T-cell (primary cell): ENCODE measurements at regions not wholly inside any gene's neighbourhood (a gene's known extent, or its start where the extent isn't known, plus 50 kb on each side); places are given as distances from the start of the nearest gene placed in this dataset.

Source experiments
- ATAC-seq, 4 experiments: fragments of 200-7000 bp in 3 of 4; fragments of 150-1000 bp in 1 of 4; cut with Tn5 transposase; replicated peaks in 1 of 4; 1 replicate in 3 of 4; 2 replicates in 1 of 4; pipeline ENCODE4 v1.10.0; 2021; ENCODE audit warnings: moderate library complexity in 3 of 4, mild to moderate bottlenecking in 2 of 4, moderate number of reproducible peaks in 1 of 4
- CTCF ChIA-PET, 2 donors: fragments of 300-600 bp; sonication (Branson Sonifier 250); formaldehyde crosslinking; loops; one replicate each; lab custom pipeline; 2022; ENCODE audit warnings: antibody characterized with exemption in 2 of 2; lab: Charles Lee
- POLR2A ChIA-PET, 2 donors: fragments of 300-600 bp; sonication (Branson Sonifier 250); formaldehyde crosslinking; loops; one replicate each; lab custom pipeline; 2022; ENCODE audit warnings: antibody characterized with exemption in 2 of 2; lab: Charles Lee
- DNase-seq, 35 experiments: peaks; one replicate each; pipeline versions ENCODE4 v3.0.0 to v3.0.0-alpha.2; 2013 to 2023
- H3K27ac ChIP-seq: one replicate; pipeline ENCODE4 v1.5.1; 2013; ENCODE audit warnings: low read length
- H3K27me3 ChIP-seq, 2 experiments: replicated peaks in 1 of 2; 1 replicate in 1 of 2; 2 replicates in 1 of 2; pipeline versions ENCODE4 v1.6.1 to v1.7.0; 2013; ENCODE audit warnings: low read length in 1 of 2, mixed read lengths in 1 of 2; ENCODE audit not compliant: control insufficient read depth in 2 of 2, insufficient read depth in 2 of 2; ENCODE audit errors: extremely low read depth in 1 of 2
- H3K36me3 ChIP-seq, 2 donors: 1 replicate in 1 of 2; 2 replicates in 1 of 2; pipeline versions ENCODE4 v1.6.1 to v1.7.0; 2013; ENCODE audit warnings: low read length in 1 of 2; ENCODE audit not compliant: control insufficient read depth in 2 of 2, insufficient read depth in 1 of 2; ENCODE audit errors: extremely low read depth in 1 of 2
- H3K4me1 ChIP-seq, 2 experiments: 1 replicate in 1 of 2; 2 replicates in 1 of 2; pipeline versions ENCODE4 v1.6.1 to v1.7.0; 2013; ENCODE audit warnings: low read length in 2 of 2, mixed read lengths in 1 of 2; ENCODE audit not compliant: insufficient read depth in 2 of 2, control insufficient read depth in 1 of 2; ENCODE audit errors: extremely low read depth in 1 of 2
- H3K4me3 ChIP-seq, 2 donors: 1 replicate in 1 of 2; 2 replicates in 1 of 2; pipeline versions ENCODE4 v1.5.1 to v1.7.0; 2013; ENCODE audit warnings: mild to moderate bottlenecking in 2 of 2, low read length in 1 of 2, moderate library complexity in 1 of 2; ENCODE audit not compliant: control insufficient read depth in 1 of 2; ENCODE audit errors: extremely low read depth in 1 of 2
- H3K9me3 ChIP-seq: 2 replicates; pipeline ENCODE4 v1.7.0; 2013
- H3K27ac Mint-ChIP-seq, 2 donors: one replicate each; pipeline ENCODE4 v1.8.0; 2020 to 2021; ENCODE audit warnings: mild to moderate bottlenecking in 2 of 2, mixed read lengths in 2 of 2
- H3K27me3 Mint-ChIP-seq, 2 donors: one replicate each; pipeline ENCODE4 v1.8.0; 2021 to 2022; ENCODE audit warnings: mixed read lengths in 2 of 2
- H3K36me3 Mint-ChIP-seq: one replicate; pipeline ENCODE4 v1.8.0; 2021; ENCODE audit warnings: mixed read lengths
- H3K4me1 Mint-ChIP-seq, 3 donors: one replicate each; pipeline ENCODE4 v1.8.0; 2020 to 2022; ENCODE audit warnings: mixed read lengths in 3 of 3, mild to moderate bottlenecking in 1 of 3
- H3K4me3 Mint-ChIP-seq, 3 donors: one replicate each; pipeline ENCODE4 v1.8.0; 2020 to 2022; ENCODE audit warnings: mild to moderate bottlenecking in 3 of 3, mixed read lengths in 3 of 3, moderate library complexity in 3 of 3
- H3K9me3 Mint-ChIP-seq, 3 donors: one replicate each; pipeline ENCODE4 v1.8.0; 2020 to 2022; ENCODE audit warnings: mixed read lengths in 3 of 3
- WGBS: methylation state at CpG from one replicate; pipeline ENCODE4 v1.1.5; 2013; ENCODE audit warnings: missing lambda C conversion rate; ENCODE audit not compliant: insufficient coverage; 5-methylcytosine and 5-hydroxymethylcytosine counted together

DNA sequence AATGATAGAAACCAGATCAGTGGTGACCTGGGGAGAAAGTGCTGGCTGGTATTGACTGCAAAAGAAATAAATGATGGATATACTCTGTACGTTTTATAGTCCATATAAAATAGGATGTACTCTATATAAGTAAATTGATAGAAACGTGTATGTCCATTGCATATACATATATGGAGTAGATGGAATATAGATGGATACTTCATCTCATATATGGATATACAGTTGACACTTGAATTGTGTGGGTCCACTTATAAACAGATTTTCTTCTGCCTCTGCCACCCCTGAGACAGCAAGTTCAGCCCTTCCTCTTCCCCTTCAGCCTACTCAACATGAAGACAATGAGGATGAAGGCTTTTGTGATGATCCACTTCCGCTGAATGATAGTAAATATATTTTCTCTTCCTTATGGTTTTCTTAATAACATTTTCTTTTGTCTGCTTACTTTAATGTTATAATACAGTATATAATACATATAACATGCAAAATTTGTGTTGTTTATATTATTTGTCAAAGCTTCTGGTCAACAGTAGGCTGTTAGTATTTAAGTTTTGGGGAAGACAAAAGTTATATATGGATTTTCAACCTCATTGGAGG, 76.1 kb upstream of the MYCN start:
- Histone ChIP-seq H3K27ac (no peak overlapping the region), H3K27me3 (peaks cover 0 to 4% of the 10 kb centered on the region in 2 experiments), H3K36me3 (no peaks in the 10 kb centered on the region), H3K9me3 (no peaks in the 10 kb centered on the region), H3K4me3 (no peak overlapping the region), H3K4me1 (no peaks in the 10 kb centered on the region)
- no peak for DNase-seq
- CTCF ChIA-PET = no interaction called here
- POLR2A ChIA-PET = no interaction called here
- Mint-ChIP-seq H3K27ac (no peak overlapping the region), H3K36me3 (no peaks in the 10 kb centered on the region), H3K27me3 (peaks cover 1 to 18% of the 10 kb centered on the region in 2 donors), H3K9me3 (peaks cover 0 to 8% (median 0%) of the 10 kb centered on the region in 3 donors), H3K4me1 (no peaks in the 10 kb centered on the region), H3K4me3 (no peak overlapping the region)
- no CpG with 5 or more reads among the region's 3 CpGs for WGBS
- ATAC-seq = no peak

DNA sequence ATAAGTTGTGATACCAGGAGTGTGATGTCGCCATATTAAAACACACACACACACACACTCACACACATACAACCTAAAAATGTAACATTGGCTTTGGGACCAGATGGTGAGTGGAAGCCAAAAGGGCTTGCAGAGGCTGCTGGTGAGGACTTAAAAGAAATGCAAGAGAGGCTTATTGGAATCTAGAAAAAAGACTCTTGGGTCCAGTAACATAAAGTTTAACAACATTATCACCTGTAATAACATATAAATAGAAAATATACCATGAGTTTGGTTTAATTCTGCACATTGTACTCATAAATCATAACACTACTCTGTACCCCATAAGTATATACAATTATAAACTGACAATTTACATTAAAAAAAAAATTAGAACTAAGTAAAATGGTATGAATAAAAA, 74.4 kb upstream of the MYCN start:
- Mint-ChIP-seq H3K9me3 (peaks cover 0 to 8% (median 0%) of the 10 kb centered on the region in 3 donors), H3K4me1 (no peaks in the 10 kb centered on the region), H3K36me3 (no peaks in the 10 kb centered on the region), H3K4me3 (no peak overlapping the region), H3K27ac (no peak overlapping the region), H3K27me3 (peaks cover 1 to 16% of the 10 kb centered on the region in 2 donors)
- ATAC-seq (no peak), DNase-seq (no peak)
- H3K27ac ChIP-seq = no peak overlapping the region
- no peaks in the 10 kb centered on the region for H3K4me1 ChIP-seq
- WGBS = no CpG with 5 or more reads among the region's 1 CpG
- H3K9me3 ChIP-seq = no peaks in the 10 kb centered on the region
- H3K27me3 ChIP-seq = peaks cover 0 to 6% of the 10 kb centered on the region in 2 experiments
- H3K4me3 ChIP-seq = no peak overlapping the region
- ChIA-PET POLR2A (no interaction called here), CTCF (no interaction called here)
- no peaks in the 10 kb centered on the region for H3K36me3 ChIP-seq

GRCh38 chr2:15866563-15867193, 73.7 kb upstream of the MYCN start:
- POLR2A ChIA-PET = no interaction called here
- peaks cover 0 to 13% (median 0%) of the 10 kb centered on the region in 3 donors for H3K9me3 Mint-ChIP-seq
- no peak overlapping the region for H3K4me3 ChIP-seq
- no peaks in the 10 kb centered on the region for H3K4me1 ChIP-seq
- peaks cover 0 to 6% of the 10 kb centered on the region in 2 experiments for H3K27me3 ChIP-seq
- DNase-seq (no peak), ATAC-seq (no peak)
- H3K27ac ChIP-seq = no peak overlapping the region
- H3K27ac Mint-ChIP-seq = no peak overlapping the region
- no peaks in the 10 kb centered on the region for H3K36me3 Mint-ChIP-seq
- no peaks in the 10 kb centered on the region for H3K36me3 ChIP-seq
- peaks cover 1 to 16% of the 10 kb centered on the region in 2 donors for H3K27me3 Mint-ChIP-seq
- H3K9me3 ChIP-seq = no peaks in the 10 kb centered on the region
- no peak overlapping the region for H3K4me3 Mint-ChIP-seq
- CTCF ChIA-PET = no interaction called here
- no CpG with 5 or more reads among the region's 3 CpGs for WGBS
- no peaks in the 10 kb centered on the region for H3K4me1 Mint-ChIP-seq

DNA sequence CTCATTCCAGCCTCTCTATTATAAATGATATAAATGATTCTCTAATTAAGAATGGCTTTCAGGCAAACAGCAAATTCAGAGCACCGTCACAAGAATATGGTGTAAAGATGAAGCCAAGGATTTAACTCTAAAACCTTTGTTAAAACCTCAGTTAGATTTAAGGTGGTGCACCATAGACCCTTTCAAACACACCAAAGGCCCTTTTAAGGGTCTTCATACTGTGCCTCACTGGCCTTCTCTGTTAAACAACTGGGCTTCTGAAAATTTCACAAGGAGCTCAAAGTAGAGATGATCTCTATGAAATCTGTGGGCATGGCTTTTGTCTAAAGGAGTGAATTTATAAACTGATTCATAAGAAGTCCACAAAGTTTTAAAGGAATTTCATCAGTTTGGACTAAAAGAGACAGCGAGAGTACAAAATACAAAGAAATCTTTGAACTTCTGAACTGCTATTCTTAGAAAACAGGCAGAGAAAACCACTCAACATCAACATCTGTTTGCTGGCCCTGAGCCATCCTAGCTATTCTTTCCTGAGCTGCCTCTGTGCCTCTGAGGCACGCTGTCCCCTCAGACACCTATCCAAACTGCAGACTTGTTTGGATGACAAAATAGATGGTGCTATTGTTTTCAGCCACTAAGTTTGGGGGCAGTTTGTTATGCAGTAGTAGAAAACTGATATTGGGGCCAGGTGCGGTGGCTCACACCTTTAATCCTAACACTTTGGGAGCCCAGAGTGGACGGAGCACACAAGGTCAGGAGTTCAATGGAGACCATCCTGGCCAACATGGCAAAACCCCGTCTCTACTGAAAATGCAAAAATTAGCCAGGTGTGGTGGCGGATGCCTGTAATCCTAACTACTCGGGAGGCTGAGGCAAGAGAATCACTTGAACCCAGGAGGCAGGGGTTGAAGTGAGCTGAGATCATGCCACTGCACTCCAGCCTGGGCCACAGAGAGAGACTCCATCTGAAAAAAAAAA, 72.9 kb upstream of the MYCN start:
- Mint-ChIP-seq H3K36me3 (no peaks in the 10 kb centered on the region), H3K27ac (no peak overlapping the region), H3K9me3 (peaks cover 0 to 10% (median 0%) of the 10 kb centered on the region in 3 donors), H3K4me3 (no peak overlapping the region), H3K27me3 (peaks cover 0 to 11% of the 10 kb centered on the region in 2 donors), H3K4me1 (no peaks in the 10 kb centered on the region)
- no peak overlapping the region for H3K4me3 ChIP-seq
- 84% methylated on average over 5 of the region's 8 CpGs for WGBS
- POLR2A ChIA-PET = no interaction called here
- no peaks in the 10 kb centered on the region for H3K4me1 ChIP-seq
- ATAC-seq (no peak), DNase-seq (no peak)
- H3K27ac ChIP-seq = no peak overlapping the region
- H3K27me3 ChIP-seq = peaks cover 0 to 2% of the 10 kb centered on the region in 2 experiments
- no peaks in the 10 kb centered on the region for H3K36me3 ChIP-seq
- CTCF ChIA-PET = no interaction called here
- no peaks in the 10 kb centered on the region for H3K9me3 ChIP-seq

- H3K36me3 ChIP-seq = no peaks in the 10 kb centered on the region
- CTCF ChIA-PET = no interaction called here
- H3K27ac ChIP-seq = no peak overlapping the region
- no peak overlapping the region for H3K4me3 ChIP-seq
- no peak overlapping the region for H3K27ac Mint-ChIP-seq
- peaks cover 0 to 7% of the 10 kb centered on the region in 2 donors for H3K27me3 Mint-ChIP-seq
- H3K36me3 Mint-ChIP-seq = no peaks in the 10 kb centered on the region
- no peaks in the 10 kb centered on the region for H3K4me1 ChIP-seq
- WGBS = 71% methylated on average over 1 of the region's 1 CpG
- H3K9me3 ChIP-seq = no peaks in the 10 kb centered on the region
- POLR2A ChIA-PET = no interaction called here
- DNase-seq = no peak
- H3K9me3 Mint-ChIP-seq = peaks cover 0 to 10% (median 0%) of the 10 kb centered on the region in 3 donors
- peaks cover 0 to 2% of the 10 kb centered on the region in 2 experiments for H3K27me3 ChIP-seq
- H3K4me3 Mint-ChIP-seq = no peak overlapping the region
- ATAC-seq = no peak
- H3K4me1 Mint-ChIP-seq = no peaks in the 10 kb centered on the region
Observed at GRCh38 chr2:15868186-15868585, 72.2 kb upstream of the MYCN start.

DNA sequence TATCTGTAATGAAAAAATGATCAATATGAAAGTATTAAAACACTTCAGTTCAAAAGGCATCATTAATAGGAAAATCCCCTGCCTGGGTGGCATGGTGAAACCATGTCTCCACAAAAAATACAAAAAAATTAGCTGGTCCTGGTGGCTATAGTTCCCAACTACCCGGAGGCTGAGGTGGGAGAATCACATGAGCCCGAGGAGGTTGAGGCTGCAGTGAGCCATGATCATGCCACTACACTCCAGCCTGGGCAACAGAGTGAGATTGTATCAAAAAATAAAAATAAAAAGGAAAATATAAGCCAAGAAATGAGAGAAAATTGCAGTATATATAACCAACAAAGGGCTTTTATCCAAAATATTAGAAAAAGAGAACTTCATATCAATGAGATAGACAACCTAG, 71.6 kb upstream of the MYCN start:
- no peaks in the 10 kb centered on the region for H3K36me3 ChIP-seq
- peaks cover 0 to 2% of the 10 kb centered on the region in 2 experiments for H3K27me3 ChIP-seq
- CTCF ChIA-PET = no interaction called here
- H3K27me3 Mint-ChIP-seq = peaks cover 0 to 7% of the 10 kb centered on the region in 2 donors
- no peaks in the 10 kb centered on the region for H3K36me3 Mint-ChIP-seq
- H3K4me1 ChIP-seq = no peaks in the 10 kb centered on the region
- peaks cover 0 to 10% (median 0%) of the 10 kb centered on the region in 3 donors for H3K9me3 Mint-ChIP-seq
- no peaks in the 10 kb centered on the region for H3K4me1 Mint-ChIP-seq
- ATAC-seq (no peak), DNase-seq (no peak)
- H3K9me3 ChIP-seq = no peaks in the 10 kb centered on the region
- no peak overlapping the region for H3K4me3 Mint-ChIP-seq
- no peak overlapping the region for H3K27ac Mint-ChIP-seq
- POLR2A ChIA-PET = no interaction called here
- WGBS = 83% methylated on average over 1 of the region's 2 CpGs
- H3K27ac ChIP-seq = no peak overlapping the region
- no peak overlapping the region for H3K4me3 ChIP-seq
